GM12873 (cell line): ENCODE measurements at regions not wholly inside any gene's neighbourhood (a gene's known extent, or its start where the extent isn't known, plus 50 kb on each side); places are given as distances from the start of the nearest gene placed in this dataset.

Experiments used
- TF ChIP-seq, protein P1 (sequence below): IDR thresholded peaks from 2 replicates; pipeline ENCODE4 v1.5.1; 2012; ENCODE audit warnings: low read depth, mild to moderate bottlenecking, moderate library complexity, low read length, control low read depth; ENCODE audit not compliant: insufficient read depth; ENCODE audit errors: missing control alignments

DNA sequence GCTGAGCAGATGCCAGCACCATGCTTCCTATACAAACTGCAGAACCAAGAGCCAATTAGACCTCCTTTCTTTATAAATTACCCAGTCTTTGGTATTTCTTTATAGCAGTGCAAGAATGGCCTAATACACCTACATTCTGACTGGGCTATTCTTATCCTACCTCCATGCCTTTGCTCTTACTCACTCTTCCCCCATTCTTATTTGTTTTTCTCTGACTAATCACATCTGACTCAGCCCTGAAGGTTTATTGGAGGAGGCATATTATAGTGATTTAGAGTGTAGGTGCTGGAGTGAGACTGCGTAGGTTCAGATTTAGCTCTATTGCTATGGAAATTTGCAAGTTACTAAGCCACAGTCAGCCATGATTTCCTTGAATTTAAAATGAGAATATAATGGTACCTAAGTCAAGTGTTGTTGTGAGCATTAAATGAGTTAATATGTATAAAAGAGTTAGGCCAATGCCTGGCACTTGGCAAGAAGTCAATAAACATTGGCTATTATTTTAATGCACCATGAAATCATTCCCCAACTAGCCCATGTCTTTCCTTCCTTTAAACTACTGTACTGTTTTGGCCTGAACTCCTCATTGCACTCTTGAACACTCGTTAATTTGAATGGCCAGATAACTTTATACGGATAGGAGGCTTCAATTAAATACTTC lies 531.2 kb upstream of the ZNF608 start:
- TF ChIP-seq, protein P1, sequence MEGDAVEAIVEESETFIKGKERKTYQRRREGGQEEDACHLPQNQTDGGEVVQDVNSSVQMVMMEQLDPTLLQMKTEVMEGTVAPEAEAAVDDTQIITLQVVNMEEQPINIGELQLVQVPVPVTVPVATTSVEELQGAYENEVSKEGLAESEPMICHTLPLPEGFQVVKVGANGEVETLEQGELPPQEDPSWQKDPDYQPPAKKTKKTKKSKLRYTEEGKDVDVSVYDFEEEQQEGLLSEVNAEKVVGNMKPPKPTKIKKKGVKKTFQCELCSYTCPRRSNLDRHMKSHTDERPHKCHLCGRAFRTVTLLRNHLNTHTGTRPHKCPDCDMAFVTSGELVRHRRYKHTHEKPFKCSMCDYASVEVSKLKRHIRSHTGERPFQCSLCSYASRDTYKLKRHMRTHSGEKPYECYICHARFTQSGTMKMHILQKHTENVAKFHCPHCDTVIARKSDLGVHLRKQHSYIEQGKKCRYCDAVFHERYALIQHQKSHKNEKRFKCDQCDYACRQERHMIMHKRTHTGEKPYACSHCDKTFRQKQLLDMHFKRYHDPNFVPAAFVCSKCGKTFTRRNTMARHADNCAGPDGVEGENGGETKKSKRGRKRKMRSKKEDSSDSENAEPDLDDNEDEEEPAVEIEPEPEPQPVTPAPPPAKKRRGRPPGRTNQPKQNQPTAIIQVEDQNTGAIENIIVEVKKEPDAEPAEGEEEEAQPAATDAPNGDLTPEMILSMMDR, result no peak

DNA sequence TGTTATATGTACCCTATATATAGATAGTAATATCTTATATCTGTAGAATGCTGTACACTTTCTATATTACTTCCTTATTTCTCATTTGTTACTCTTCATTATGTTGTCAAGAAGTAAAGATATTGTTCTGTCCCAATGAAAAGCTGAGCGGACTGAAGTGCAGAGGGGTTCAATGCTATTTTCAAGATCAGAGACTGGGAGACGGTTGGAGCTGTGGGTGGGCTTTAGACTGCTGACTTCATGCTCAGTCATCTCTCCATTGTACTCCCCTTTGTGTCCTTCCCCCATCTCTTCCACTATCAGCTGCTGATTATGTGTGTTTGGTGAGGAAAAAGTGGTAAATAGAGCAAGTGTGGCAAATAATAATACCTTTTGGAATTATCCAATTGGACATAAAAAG lies 532.3 kb upstream of the ZNF608 start:
- TF ChIP-seq, protein P1, result no peak

DNA sequence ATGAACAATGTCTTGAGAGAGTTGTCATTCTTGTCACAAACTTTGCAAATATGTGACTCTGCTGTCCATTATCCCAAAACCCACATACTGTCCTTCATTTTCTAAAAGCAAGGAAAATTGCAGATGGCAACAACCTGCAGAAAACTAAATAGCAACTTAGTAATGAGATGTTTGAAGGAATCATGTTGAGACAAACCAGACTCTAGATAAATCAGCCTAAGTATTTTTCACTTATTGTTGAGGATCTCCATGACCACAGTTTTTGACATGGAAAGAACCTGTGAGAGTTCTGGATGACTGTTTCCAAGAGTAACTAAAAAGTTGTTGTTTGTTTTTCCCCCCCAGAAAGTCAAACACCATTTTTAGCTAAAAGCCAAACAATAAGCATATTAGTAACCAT lies 535.2 kb upstream of the ZNF608 start:
- TF ChIP-seq, protein P1, result no peak

DNA sequence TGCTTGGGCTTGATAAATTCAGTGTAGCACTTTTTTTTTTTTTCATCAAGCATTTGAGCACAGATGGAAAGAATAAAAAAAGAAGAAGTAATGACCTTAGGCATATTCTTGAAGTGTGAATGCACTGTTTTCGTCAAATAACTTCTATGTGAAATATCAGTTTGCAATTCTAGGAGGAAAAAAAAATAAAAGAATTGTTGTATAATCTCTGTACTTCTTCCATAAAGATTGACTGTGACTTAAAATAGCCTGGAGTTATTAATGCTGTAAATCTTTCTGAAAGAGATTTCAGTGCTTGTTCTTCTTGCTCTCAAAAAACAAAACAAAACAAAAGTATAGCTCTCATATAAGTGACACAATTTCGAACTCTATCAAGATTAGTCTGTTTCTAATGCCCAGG lies 536.9 kb upstream of the ZNF608 start:
- TF ChIP-seq, protein P1, result no peak

DNA sequence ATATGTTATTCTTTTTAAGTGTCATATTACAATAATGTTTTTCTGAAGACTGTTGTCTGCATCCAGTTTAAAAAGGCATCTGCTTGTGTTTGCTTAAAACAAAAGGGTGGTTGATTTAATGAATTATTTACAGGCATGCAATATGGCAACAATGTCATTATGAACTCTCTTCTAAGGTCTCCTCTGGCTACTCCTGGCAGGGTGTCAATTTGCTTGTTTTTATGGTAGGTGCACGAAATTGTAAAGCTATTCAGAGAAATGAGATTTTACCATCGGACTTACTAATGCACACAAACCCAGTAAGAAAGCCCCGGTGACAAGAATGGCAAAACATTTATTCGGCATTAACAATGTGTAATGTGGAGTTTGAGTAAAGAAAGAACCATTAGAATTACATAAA lies 539.8 kb upstream of the ZNF608 start:
- TF ChIP-seq, protein P1, result no peak

DNA sequence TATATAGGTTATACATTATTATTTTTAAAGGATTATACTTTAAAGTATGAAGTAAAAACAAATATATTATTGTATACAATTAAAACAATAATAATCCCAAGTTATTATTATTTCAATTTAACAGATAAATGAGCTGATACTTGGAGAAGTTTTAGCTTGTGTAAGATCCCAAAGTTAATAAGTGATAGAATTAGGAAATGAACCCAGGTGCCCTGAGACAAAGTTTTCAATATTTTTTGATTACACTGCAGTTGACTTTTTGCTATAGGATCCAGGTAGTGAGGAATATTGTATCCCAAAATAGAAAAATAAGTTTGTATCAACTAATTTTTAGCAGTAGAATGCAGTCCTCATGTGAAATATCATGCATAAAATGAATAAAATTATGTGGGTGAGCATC lies 543.2 kb upstream of the ZNF608 start:
- TF ChIP-seq, protein P1, result no peak

DNA sequence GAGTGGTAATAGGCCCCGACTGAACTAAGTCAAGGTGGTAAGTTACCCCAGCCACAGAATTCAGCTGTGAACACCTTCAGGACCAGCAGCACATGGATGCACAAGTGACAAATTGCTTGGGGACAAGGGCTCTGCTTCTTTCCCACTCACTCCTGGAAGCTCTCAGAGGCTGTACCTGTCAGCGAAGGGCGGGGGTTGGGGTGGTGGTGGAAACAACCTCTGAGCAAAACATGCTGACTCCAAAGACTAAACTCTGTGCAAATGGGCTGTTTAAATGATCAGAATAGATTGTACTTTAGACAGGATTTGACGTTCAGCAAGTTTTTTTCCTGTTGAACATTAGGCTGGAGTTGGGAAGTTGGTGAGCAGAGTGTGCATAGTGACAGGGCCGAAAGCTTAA lies 544.5 kb upstream of the ZNF608 start:
- TF ChIP-seq, protein P1, result no peak

DNA sequence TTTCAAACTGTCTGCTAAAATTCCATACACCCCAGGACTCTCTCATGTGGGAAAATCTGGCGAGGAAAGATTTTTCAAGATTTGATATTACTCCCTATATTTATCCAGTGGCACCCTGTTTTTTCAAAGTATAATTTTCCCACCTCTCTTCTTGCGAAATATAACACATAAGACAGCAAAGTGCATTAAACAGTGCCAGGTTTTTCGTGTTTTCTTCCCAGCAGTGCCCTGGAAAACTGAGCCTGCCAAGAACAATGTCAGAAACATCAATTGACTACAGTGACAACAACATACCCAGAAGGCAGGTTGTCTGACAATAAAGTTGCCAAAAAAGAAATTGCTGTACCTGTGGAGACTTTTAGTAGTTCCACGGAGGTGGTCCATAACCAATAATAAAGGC lies 545.0 kb upstream of the ZNF608 start:
- TF ChIP-seq, protein P1, result no peak
